ENCODE measurements at regions not wholly inside any gene's neighbourhood (a gene's known extent, or its start where the extent isn't known, plus 50 kb on each side); places are given as distances from the start of the nearest gene placed in this dataset.
"Not testable (repeated sequence)": the region's sequence is repeated elsewhere in the genome, so short reads cannot be mapped to it uniquely, and the experiment has no call there.

DNA sequence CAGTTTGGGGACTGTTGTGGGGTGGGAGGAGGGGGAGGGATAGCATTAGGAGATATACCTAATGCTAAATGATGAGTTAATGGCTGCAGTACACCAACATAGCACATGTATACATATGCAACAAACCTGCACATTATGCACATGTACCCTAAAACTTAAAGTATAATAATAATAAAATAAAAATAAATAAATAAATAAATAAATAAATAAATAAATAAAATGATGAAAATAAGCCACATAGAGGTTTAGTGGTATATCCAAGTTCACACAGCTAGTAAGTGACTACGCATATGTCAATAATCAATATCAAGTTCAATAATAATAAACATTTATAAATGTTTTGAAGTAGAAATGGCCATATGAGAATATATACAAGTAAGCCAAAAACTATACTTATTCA, 141.7 kb upstream of the LHX8 start:
- ATAC-seq (replicated peaks in 1 of 4); H3K4me3 ChIP-seq (ENCODE audit: control insufficient read depth in 1 of 2, extremely low read depth in 1 of 2, low read length in 1 of 2); H3K36me3 Mint-ChIP-seq; H3K27me3 ChIP-seq (replicated peaks in 1 of 2; ENCODE audit: control insufficient read depth in 2 of 2, extremely low read depth in 1 of 2, insufficient read depth in 2 of 2, low read length in 1 of 2); DNase-seq; H3K4me3 Mint-ChIP-seq; H3K27ac Mint-ChIP-seq; H3K9me3 ChIP-seq; CTCF ChIA-PET; H3K27ac ChIP-seq (ENCODE audit: low read length); H3K4me1 ChIP-seq (ENCODE audit: control insufficient read depth in 1 of 2, extremely low read depth in 1 of 2, insufficient read depth in 2 of 2, low read length in 2 of 2); H3K27me3 Mint-ChIP-seq; H3K9me3 Mint-ChIP-seq; POLR2A ChIA-PET; H3K36me3 ChIP-seq (ENCODE audit: control insufficient read depth in 2 of 2, extremely low read depth in 1 of 2, insufficient read depth in 1 of 2, low read length in 1 of 2); H3K4me1 Mint-ChIP-seq: not testable (repeated sequence)
- no CpG with 5 or more reads among the region's 1 CpG for WGBS (ENCODE audit: insufficient coverage)

DNA sequence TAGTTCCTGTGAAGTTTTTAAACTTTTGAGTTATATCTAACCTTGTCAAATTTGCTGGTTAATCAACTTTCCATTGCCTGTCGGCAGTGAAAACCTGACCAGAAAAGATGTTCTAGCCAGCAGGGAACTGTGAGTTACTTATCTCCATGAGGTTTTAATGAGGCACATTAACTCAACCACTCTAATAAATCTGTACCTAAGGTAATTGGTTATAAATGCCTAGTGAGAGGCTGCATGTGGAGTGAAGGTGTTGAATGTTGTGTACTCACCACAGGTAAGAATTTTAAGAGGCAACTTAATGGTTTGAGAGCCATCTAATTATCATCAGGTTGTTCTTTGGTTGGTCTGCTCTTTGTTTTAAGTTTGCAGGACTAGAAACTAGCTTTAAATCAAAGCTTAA, 138.4 kb upstream of the LHX8 start:
- H3K27ac Mint-ChIP-seq: no peak overlapping the region
- ATAC-seq (replicated peaks in 1 of 4) (no peak), DNase-seq (no peak)
- ChIA-PET POLR2A (no interaction called here), CTCF (no interaction called here)
- Histone ChIP-seq H3K36me3 (ENCODE audit: control insufficient read depth in 2 of 2, extremely low read depth in 1 of 2, insufficient read depth in 1 of 2, low read length in 1 of 2) (no peaks in the 10 kb centered on the region), H3K9me3 (no peaks in the 10 kb centered on the region), H3K4me3 (ENCODE audit: control insufficient read depth in 1 of 2, extremely low read depth in 1 of 2, low read length in 1 of 2) (no peak overlapping the region), H3K4me1 (ENCODE audit: control insufficient read depth in 1 of 2, extremely low read depth in 1 of 2, insufficient read depth in 2 of 2, low read length in 2 of 2) (no peaks in the 10 kb centered on the region), H3K27me3 (replicated peaks in 1 of 2; ENCODE audit: control insufficient read depth in 2 of 2, extremely low read depth in 1 of 2, insufficient read depth in 2 of 2, low read length in 1 of 2) (no peaks in the 10 kb centered on the region), H3K27ac (ENCODE audit: low read length) (no peak overlapping the region)
- H3K36me3 Mint-ChIP-seq: no peaks in the 10 kb centered on the region
- no peaks in the 10 kb centered on the region for H3K4me1 Mint-ChIP-seq
- WGBS (ENCODE audit: insufficient coverage): 100% methylated on average over 1 of the region's 1 CpG
- no peak overlapping the region for H3K4me3 Mint-ChIP-seq
- no peaks in the 10 kb centered on the region for H3K27me3 Mint-ChIP-seq
- peaks cover 0 to 15% (median 6%) of the 10 kb centered on the region in 3 donors for H3K9me3 Mint-ChIP-seq

DNA sequence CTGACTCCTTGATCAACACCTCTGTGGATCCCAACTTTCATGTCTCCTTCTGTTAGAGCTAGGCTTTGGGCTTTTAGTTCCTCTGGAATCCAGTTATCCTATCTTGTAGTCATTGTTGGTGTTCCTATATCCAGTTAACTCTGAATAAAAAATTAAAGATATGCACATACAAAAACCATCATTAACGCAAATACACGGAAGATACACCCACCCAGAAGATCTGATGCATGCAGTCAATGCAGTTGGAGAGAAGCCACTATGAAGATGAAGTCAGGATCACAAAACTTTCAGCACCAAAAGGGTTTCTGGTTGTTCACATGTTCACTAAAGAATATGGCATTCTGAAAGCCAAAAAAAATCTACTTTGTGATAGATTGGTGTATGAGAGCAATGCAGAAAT, 123.6 kb upstream of the LHX8 start:
- CTCF ChIA-PET: no interaction called here
- no peaks in the 10 kb centered on the region for H3K4me1 ChIP-seq (ENCODE audit: control insufficient read depth in 1 of 2, extremely low read depth in 1 of 2, insufficient read depth in 2 of 2, low read length in 2 of 2)
- no peak for ATAC-seq (replicated peaks in 1 of 4)
- H3K36me3 Mint-ChIP-seq: no peaks in the 10 kb centered on the region
- no peaks in the 10 kb centered on the region for H3K9me3 ChIP-seq
- H3K4me3 ChIP-seq (ENCODE audit: control insufficient read depth in 1 of 2, extremely low read depth in 1 of 2, low read length in 1 of 2): no peak overlapping the region
- H3K27ac ChIP-seq (ENCODE audit: low read length): no peak overlapping the region
- no peak overlapping the region for H3K4me3 Mint-ChIP-seq
- POLR2A ChIA-PET: no interaction called here
- H3K36me3 ChIP-seq (ENCODE audit: control insufficient read depth in 2 of 2, extremely low read depth in 1 of 2, insufficient read depth in 1 of 2, low read length in 1 of 2): no peaks in the 10 kb centered on the region
- no peak overlapping the region for H3K27ac Mint-ChIP-seq
- no peaks in the 10 kb centered on the region for H3K27me3 ChIP-seq (replicated peaks in 1 of 2; ENCODE audit: control insufficient read depth in 2 of 2, extremely low read depth in 1 of 2, insufficient read depth in 2 of 2, low read length in 1 of 2)
- H3K27me3 Mint-ChIP-seq: no peaks in the 10 kb centered on the region
- WGBS (ENCODE audit: insufficient coverage): no CpG with 5 or more reads among the region's 2 CpGs
- no peak for DNase-seq
- H3K4me1 Mint-ChIP-seq: no peaks in the 10 kb centered on the region
- H3K9me3 Mint-ChIP-seq: peaks cover 0 to 5% (median 4%) of the 10 kb centered on the region in 3 donors

DNA sequence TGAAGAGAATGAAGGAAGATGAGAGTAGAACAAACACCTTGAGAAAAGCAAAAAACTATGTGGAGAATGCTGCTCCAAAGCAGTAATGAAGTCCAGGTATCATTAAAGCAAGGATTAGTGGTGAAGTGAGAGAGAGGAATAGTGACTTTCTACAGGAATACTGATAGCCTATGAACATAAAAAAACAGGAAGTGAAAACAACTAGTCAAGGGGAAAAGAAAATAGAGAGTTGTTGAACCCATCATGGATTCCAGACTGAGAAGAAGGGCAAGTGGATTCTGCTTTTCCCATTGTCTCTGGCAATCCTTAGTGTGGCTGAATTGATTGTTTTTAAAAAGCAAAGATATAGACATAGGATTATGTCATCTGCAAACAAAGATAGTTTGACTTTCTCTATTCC, 119.9 kb upstream of the LHX8 start:
- no peak overlapping the region for H3K4me3 Mint-ChIP-seq
- Histone ChIP-seq H3K4me1 (ENCODE audit: control insufficient read depth in 1 of 2, extremely low read depth in 1 of 2, insufficient read depth in 2 of 2, low read length in 2 of 2) (no peaks in the 10 kb centered on the region), H3K27me3 (replicated peaks in 1 of 2; ENCODE audit: control insufficient read depth in 2 of 2, extremely low read depth in 1 of 2, insufficient read depth in 2 of 2, low read length in 1 of 2) (no peaks in the 10 kb centered on the region), H3K9me3 (no peaks in the 10 kb centered on the region), H3K27ac (ENCODE audit: low read length) (no peak overlapping the region), H3K4me3 (ENCODE audit: control insufficient read depth in 1 of 2, extremely low read depth in 1 of 2, low read length in 1 of 2) (no peak overlapping the region), H3K36me3 (ENCODE audit: control insufficient read depth in 2 of 2, extremely low read depth in 1 of 2, insufficient read depth in 1 of 2, low read length in 1 of 2) (no peaks in the 10 kb centered on the region)
- no peaks in the 10 kb centered on the region for H3K27me3 Mint-ChIP-seq
- ChIA-PET CTCF (no interaction called here), POLR2A (no interaction called here)
- H3K36me3 Mint-ChIP-seq: no peaks in the 10 kb centered on the region
- peaks cover 8 to 17% (median 13%) of the 10 kb centered on the region in 3 donors for H3K9me3 Mint-ChIP-seq
- H3K4me1 Mint-ChIP-seq: no peaks in the 10 kb centered on the region
- DNase-seq (no peak), ATAC-seq (replicated peaks in 1 of 4) (no peak)
- H3K27ac Mint-ChIP-seq: no peak overlapping the region

DNA sequence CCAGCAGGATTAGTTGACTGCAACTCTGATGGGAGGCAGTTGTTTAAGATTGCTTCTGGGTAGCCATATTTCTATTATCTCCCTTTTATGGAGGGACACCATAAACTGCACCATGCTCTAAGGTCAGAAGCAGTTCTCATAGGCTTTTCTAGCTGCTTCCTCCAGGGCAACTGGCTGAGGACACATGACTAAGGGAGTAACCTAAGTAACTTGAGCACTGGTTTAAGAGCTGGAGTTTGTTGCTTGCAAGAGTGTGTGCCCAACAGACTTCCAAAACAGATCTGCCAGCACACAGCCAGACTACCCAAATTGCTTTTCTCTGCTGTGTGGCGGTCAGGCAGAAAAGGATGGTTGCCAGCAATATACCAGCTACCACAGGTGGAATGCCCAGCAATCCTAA, 111.2 kb upstream of the LHX8 start:
- Mint-ChIP-seq H3K4me1 (no peaks in the 10 kb centered on the region), H3K9me3 (peaks cover 0 to 15% (median 5%) of the 10 kb centered on the region in 3 donors), H3K27me3 (no peaks in the 10 kb centered on the region), H3K27ac (no peak overlapping the region), H3K36me3 (no peaks in the 10 kb centered on the region), H3K4me3 (no peak overlapping the region)
- ATAC-seq (replicated peaks in 1 of 4) (no peak), DNase-seq (no peak)
- Histone ChIP-seq H3K4me3 (ENCODE audit: control insufficient read depth in 1 of 2, extremely low read depth in 1 of 2, low read length in 1 of 2) (no peak overlapping the region), H3K9me3 (no peaks in the 10 kb centered on the region), H3K36me3 (ENCODE audit: control insufficient read depth in 2 of 2, extremely low read depth in 1 of 2, insufficient read depth in 1 of 2, low read length in 1 of 2) (no peaks in the 10 kb centered on the region), H3K4me1 (ENCODE audit: control insufficient read depth in 1 of 2, extremely low read depth in 1 of 2, insufficient read depth in 2 of 2, low read length in 2 of 2) (no peaks in the 10 kb centered on the region), H3K27ac (ENCODE audit: low read length) (no peak overlapping the region), H3K27me3 (replicated peaks in 1 of 2; ENCODE audit: control insufficient read depth in 2 of 2, extremely low read depth in 1 of 2, insufficient read depth in 2 of 2, low read length in 1 of 2) (no peaks in the 10 kb centered on the region)
- POLR2A ChIA-PET: no interaction called here
- WGBS (ENCODE audit: insufficient coverage): no CpG with 5 or more reads among the region's 1 CpG
- CTCF ChIA-PET: no interaction called here

DNA sequence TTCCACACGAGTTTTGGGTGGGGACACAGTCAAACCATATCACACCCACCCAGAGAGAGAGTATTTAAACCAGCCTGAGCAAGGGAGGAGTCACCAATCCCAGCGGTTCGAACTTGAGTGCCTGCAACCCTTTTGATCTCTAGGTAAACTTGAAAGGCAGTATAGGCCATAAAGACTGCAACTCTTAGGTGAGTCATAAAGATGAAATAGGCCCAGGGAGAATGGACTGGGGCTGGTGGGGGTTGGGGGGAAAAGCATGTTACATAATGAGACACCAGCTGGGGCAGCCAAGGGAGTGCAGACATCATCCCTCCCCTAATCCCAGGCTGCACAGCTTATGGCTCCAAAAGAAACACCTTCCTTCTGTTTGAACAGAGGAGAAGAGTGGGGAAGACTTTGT, 99.8 kb upstream of the LHX8 start:
- Histone ChIP-seq H3K9me3 (no peaks in the 10 kb centered on the region), H3K4me1 (ENCODE audit: control insufficient read depth in 1 of 2, extremely low read depth in 1 of 2, insufficient read depth in 2 of 2, low read length in 2 of 2) (no peaks in the 10 kb centered on the region), H3K27ac (ENCODE audit: low read length) (no peak overlapping the region), H3K27me3 (replicated peaks in 1 of 2; ENCODE audit: control insufficient read depth in 2 of 2, extremely low read depth in 1 of 2, insufficient read depth in 2 of 2, low read length in 1 of 2) (no peaks in the 10 kb centered on the region), H3K4me3 (ENCODE audit: control insufficient read depth in 1 of 2, extremely low read depth in 1 of 2, low read length in 1 of 2) (no peak overlapping the region), H3K36me3 (ENCODE audit: control insufficient read depth in 2 of 2, extremely low read depth in 1 of 2, insufficient read depth in 1 of 2, low read length in 1 of 2) (no peaks in the 10 kb centered on the region)
- Mint-ChIP-seq H3K36me3 (no peaks in the 10 kb centered on the region), H3K4me1 (no peaks in the 10 kb centered on the region), H3K4me3 (no peak overlapping the region), H3K27ac (no peak overlapping the region), H3K27me3 (no peaks in the 10 kb centered on the region), H3K9me3 (peaks cover 10 to 23% (median 21%) of the 10 kb centered on the region in 3 donors)
- POLR2A ChIA-PET: no interaction called here
- DNase-seq (no peak), ATAC-seq (replicated peaks in 1 of 4) (no peak)
- WGBS (ENCODE audit: insufficient coverage): no CpG with 5 or more reads among the region's 3 CpGs
- CTCF ChIA-PET: no interaction called here

DNA sequence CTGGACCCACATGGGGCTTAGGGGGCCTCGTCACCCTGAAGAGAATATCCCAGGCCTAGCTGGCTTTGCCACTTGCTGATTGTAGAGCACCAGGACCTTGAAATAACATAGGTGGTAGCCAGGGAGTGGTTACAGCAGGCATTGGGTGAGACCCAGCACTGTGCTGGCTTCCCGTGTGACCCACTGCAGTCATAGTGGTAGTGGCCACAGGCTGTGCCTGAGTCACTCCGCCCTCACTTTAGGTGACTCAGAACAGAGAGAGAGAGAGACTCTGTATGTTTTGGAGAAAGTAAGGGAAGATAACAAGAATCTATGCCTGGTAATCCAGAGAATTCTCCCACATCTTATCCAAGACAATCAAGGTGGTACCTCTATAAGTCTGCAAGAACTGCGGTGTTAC, 98.7 kb upstream of the LHX8 start:
- no peaks in the 10 kb centered on the region for H3K27me3 Mint-ChIP-seq
- no peaks in the 10 kb centered on the region for H3K27me3 ChIP-seq (replicated peaks in 1 of 2; ENCODE audit: control insufficient read depth in 2 of 2, extremely low read depth in 1 of 2, insufficient read depth in 2 of 2, low read length in 1 of 2)
- WGBS (ENCODE audit: insufficient coverage): 77% methylated on average over 3 of the region's 4 CpGs
- H3K4me1 Mint-ChIP-seq: no peaks in the 10 kb centered on the region
- DNase-seq (no peak), ATAC-seq (replicated peaks in 1 of 4) (no peak)
- ChIA-PET POLR2A (no interaction called here), CTCF (no interaction called here)
- no peaks in the 10 kb centered on the region for H3K36me3 Mint-ChIP-seq
- H3K9me3 ChIP-seq: no peaks in the 10 kb centered on the region
- no peaks in the 10 kb centered on the region for H3K36me3 ChIP-seq (ENCODE audit: control insufficient read depth in 2 of 2, extremely low read depth in 1 of 2, insufficient read depth in 1 of 2, low read length in 1 of 2)
- no peak overlapping the region for H3K27ac Mint-ChIP-seq
- no peak overlapping the region for H3K4me3 ChIP-seq (ENCODE audit: control insufficient read depth in 1 of 2, extremely low read depth in 1 of 2, low read length in 1 of 2)
- H3K27ac ChIP-seq (ENCODE audit: low read length): no peak overlapping the region
- H3K4me1 ChIP-seq (ENCODE audit: control insufficient read depth in 1 of 2, extremely low read depth in 1 of 2, insufficient read depth in 2 of 2, low read length in 2 of 2): no peaks in the 10 kb centered on the region
- peaks cover 15 to 28% (median 23%) of the 10 kb centered on the region in 3 donors for H3K9me3 Mint-ChIP-seq
- no peak overlapping the region for H3K4me3 Mint-ChIP-seq

All from T-cell (primary cell).